NT2/D1 (cell line): ENCODE measurements at regions not wholly inside any gene's neighbourhood (a gene's known extent, or its start where the extent isn't known, plus 50 kb on each side); places are given as distances from the start of the nearest gene placed in this dataset.

Source experiments
- YY1 ChIP-seq: IDR thresholded peaks from 2 replicates; pipeline ENCODE4 v1.6.1; 2011; ENCODE audit not compliant: insufficient read length, insufficient read depth
- ZNF274 ChIP-seq: IDR thresholded peaks from 2 replicates; pipeline ENCODE4 v1.6.1; 2011; ENCODE audit warnings: mild to moderate bottlenecking, low read depth, low read length

- TF ChIP-seq YY1 (no peak), ZNF274 (no peak)
Observed at GRCh38 chr4:65249111-65249510, 421.2 kb downstream of the EPHA5 start.
